IMR-90 (cell line): ENCODE measurements at regions not wholly inside any gene's neighbourhood (a gene's known extent, or its start where the extent isn't known, plus 50 kb on each side); places are given as distances from the start of the nearest gene placed in this dataset.

ENCODE experiments used
- CEBPB ChIP-seq: IDR thresholded peaks from 2 replicates; pipeline ENCODE4 v1.6.1; 2012; ENCODE audit warnings: low read depth, low read length, improper control_type of control experiment
- POLR2A ChIP-seq: IDR thresholded peaks from 2 replicates; pipeline ENCODE4 v1.6.1; 2012; ENCODE audit warnings: mild to moderate bottlenecking, low read depth, low read length
- RAD21 ChIP-seq: IDR thresholded peaks from 2 replicates; pipeline ENCODE4 v1.6.1; 2012; ENCODE audit warnings: low read length, improper control_type of control experiment
- RCOR1 ChIP-seq: IDR thresholded peaks from 2 replicates; pipeline ENCODE4 v1.6.1; 2012; ENCODE audit warnings: mild to moderate bottlenecking, low read length, improper control_type of control experiment; ENCODE audit not compliant: insufficient replicate concordance
- TF ChIP-seq, protein P1 (sequence below): conservative IDR thresholded peaks from 2 replicates; pipeline ENCODE4 v1.5.1; 2012; ENCODE audit warnings: mild to moderate bottlenecking, low read depth, low read length, improper control_type of control experiment

DNA sequence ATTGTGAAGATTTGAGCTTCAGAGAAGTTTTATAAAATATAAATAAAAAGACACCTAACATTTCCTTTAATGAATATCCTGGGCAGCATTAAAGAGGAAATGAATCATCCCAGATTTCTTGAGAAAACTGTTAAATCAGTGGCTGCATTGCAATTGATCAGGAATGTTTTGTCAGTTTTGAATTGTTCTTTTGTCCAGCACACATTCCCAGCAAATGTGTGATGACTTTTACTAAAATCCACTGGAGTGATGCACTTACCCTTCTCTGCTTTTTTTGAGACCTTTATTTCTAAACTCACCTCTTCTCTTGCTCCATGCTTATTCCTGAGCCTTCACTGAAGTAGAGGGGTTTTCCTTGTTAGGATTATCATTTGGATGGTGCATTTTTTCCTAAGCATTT lies 1307.2 kb downstream of the CDH8 start:
- TF ChIP-seq RCOR1 (no peak), POLR2A (no peak), CEBPB (no peak), RAD21 (no peak)
- TF ChIP-seq, protein P1, sequence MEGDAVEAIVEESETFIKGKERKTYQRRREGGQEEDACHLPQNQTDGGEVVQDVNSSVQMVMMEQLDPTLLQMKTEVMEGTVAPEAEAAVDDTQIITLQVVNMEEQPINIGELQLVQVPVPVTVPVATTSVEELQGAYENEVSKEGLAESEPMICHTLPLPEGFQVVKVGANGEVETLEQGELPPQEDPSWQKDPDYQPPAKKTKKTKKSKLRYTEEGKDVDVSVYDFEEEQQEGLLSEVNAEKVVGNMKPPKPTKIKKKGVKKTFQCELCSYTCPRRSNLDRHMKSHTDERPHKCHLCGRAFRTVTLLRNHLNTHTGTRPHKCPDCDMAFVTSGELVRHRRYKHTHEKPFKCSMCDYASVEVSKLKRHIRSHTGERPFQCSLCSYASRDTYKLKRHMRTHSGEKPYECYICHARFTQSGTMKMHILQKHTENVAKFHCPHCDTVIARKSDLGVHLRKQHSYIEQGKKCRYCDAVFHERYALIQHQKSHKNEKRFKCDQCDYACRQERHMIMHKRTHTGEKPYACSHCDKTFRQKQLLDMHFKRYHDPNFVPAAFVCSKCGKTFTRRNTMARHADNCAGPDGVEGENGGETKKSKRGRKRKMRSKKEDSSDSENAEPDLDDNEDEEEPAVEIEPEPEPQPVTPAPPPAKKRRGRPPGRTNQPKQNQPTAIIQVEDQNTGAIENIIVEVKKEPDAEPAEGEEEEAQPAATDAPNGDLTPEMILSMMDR: no peak
